GM23248 (cell line): ENCODE measurements at regions not wholly inside any gene's neighbourhood (a gene's known extent, or its start where the extent isn't known, plus 50 kb on each side); places are given as distances from the start of the nearest gene placed in this dataset.

Experiments used
- DNase-seq: peaks from one replicate; pipeline ENCODE4 v3.0.0-alpha.2; 2015
- H2AFZ ChIP-seq: fragments of 200-600 bp; sonication (generic); 2 replicates; pipeline ENCODE4 v1.6.1; 2016; ENCODE audit warnings: antibody characterized with exemption
- H3F3A ChIP-seq: fragments of 200-600 bp; sonication (generic); 2 replicates; pipeline ENCODE4 v1.6.1; 2016; ENCODE audit warnings: mild to moderate bottlenecking, antibody characterized with exemption, mixed run types; ENCODE audit not compliant: insufficient read depth
- H3K27ac ChIP-seq: fragments of 200-600 bp; sonication (generic); 2 replicates; pipeline ENCODE4 v1.5.1; 2016; ENCODE audit warnings: mild to moderate bottlenecking
- H3K27me3 ChIP-seq: fragments of 200-600 bp; sonication (generic); replicated peaks from 2 replicates; pipeline ENCODE4 v1.6.1; 2016; ENCODE audit warnings: mild to moderate bottlenecking; ENCODE audit not compliant: insufficient read depth
- H3K36me3 ChIP-seq: fragments of 200-600 bp; sonication (generic); 2 replicates; pipeline ENCODE4 v1.6.1; 2016; ENCODE audit warnings: low read depth, mild to moderate bottlenecking
- H3K4me1 ChIP-seq: fragments of 200-600 bp; sonication (generic); 2 replicates; pipeline ENCODE4 v1.6.1; 2016; ENCODE audit warnings: mild to moderate bottlenecking; ENCODE audit not compliant: insufficient read depth
- H3K4me2 ChIP-seq: fragments of 200-600 bp; sonication (generic); one replicate; pipeline ENCODE4 v1.6.1; 2016; ENCODE audit warnings: mild to moderate bottlenecking; ENCODE audit not compliant: unreplicated experiment
- H3K4me3 ChIP-seq: fragments of 200-600 bp; sonication (generic); 2 replicates; pipeline ENCODE4 v1.5.1; 2016; ENCODE audit warnings: mild to moderate bottlenecking
- H3K79me2 ChIP-seq: fragments of 200-600 bp; sonication (generic); 2 replicates; pipeline ENCODE4 v1.6.1; 2016; ENCODE audit warnings: mild to moderate bottlenecking; ENCODE audit not compliant: insufficient read depth
- H3K9ac ChIP-seq: fragments of 200-600 bp; sonication (generic); 2 replicates; pipeline ENCODE4 v1.6.1; 2016; ENCODE audit warnings: mild to moderate bottlenecking
- H3K9me2 ChIP-seq: fragments of 200-600 bp; sonication (generic); 2 replicates; pipeline ENCODE4 v1.6.1; 2016; ENCODE audit warnings: mixed run types, mild to moderate bottlenecking, moderate library complexity; ENCODE audit not compliant: insufficient read depth
- H3K9me3 ChIP-seq: fragments of 200-600 bp; sonication (generic); one replicate; pipeline ENCODE4 v1.6.1; 2017; ENCODE audit warnings: low read depth
- H4K20me1 ChIP-seq: fragments of 200-600 bp; sonication (generic); 2 replicates; pipeline ENCODE4 v1.6.0; 2016; ENCODE audit not compliant: insufficient read depth
- EZH2 ChIP-seq: fragments of 200-600 bp; sonication (generic); IDR thresholded peaks from 2 replicates; pipeline ENCODE4 v1.6.1; 2018; ENCODE audit warnings: antibody characterized with exemption, mild to moderate bottlenecking; ENCODE audit not compliant: insufficient read depth, poor library complexity, severe bottlenecking
- EZH2phosphoT487 ChIP-seq: fragments of 200-600 bp; sonication (generic); IDR thresholded peaks from 2 replicates; pipeline ENCODE4 v1.6.1; 2018; ENCODE audit warnings: antibody characterized with exemption, moderate library complexity, mild to moderate bottlenecking, low read depth; ENCODE audit not compliant: insufficient read depth
- WGBS, 2 experiments: methylation state at CpG; one replicate each; pipeline ENCODE4 v1.1.6; 2015 to 2017; ENCODE audit warnings: low lambda C conversion rate in 2 of 2, low coverage in 1 of 2; ENCODE audit errors: missing lambda C conversion rate in 2 of 2; 5-methylcytosine and 5-hydroxymethylcytosine counted together
- in situ Hi-C: fragments of 300-500 bp; cut with MboI; formaldehyde crosslinking; loops from 2 replicates; pipeline ENCODE4 v1.15.0; 2020

DNA sequence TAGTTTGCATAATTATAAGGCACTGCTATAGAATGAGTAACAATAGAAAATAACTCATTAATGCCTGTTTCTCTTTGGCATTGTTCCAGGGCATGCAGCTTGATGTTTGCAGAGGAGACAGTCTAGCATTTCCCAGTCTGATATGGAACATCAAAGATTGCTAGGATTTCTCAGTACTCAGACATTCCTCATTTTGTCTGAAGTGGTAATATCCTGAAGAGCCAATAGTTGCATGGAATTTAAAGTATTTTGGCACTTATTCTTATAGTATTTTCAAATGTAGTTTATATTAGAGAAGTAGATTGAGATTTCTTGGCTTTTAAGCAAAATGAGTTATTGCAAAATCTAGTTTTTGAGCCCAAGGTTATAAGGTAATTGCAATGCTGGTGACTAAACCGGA, 337.3 kb upstream of the E2F7 start:
- no peak overlapping the region for H3K4me3 ChIP-seq
- in situ Hi-C loops, result no loop called here
- 78 to 81% methylated on average over 1 of the region's 1 CpG for WGBS, 2 experiments
- DNase-seq, result peak; percentile 50
- H3K4me1 ChIP-seq, result peaks cover 20% of the 10 kb centered on the region
- H4K20me1 ChIP-seq, result no peaks in the 10 kb centered on the region
- H3K27ac ChIP-seq, result no peak overlapping the region
- TF ChIP-seq EZH2phosphoT487 (no peak), EZH2 (no peak)
- H3F3A ChIP-seq, result peaks cover 13% of the 10 kb centered on the region
- H2AFZ ChIP-seq, result no peak overlapping the region
- H3K9ac ChIP-seq, result no peak overlapping the region
- no peaks in the 10 kb centered on the region for H3K27me3 ChIP-seq
- H3K36me3 ChIP-seq, result no peaks in the 10 kb centered on the region
- H3K79me2 ChIP-seq, result no peaks in the 10 kb centered on the region
- H3K4me2 ChIP-seq, result peak overlapping the region; percentile 8
- no peaks in the 10 kb centered on the region for H3K9me2 ChIP-seq
- no peaks in the 10 kb centered on the region for H3K9me3 ChIP-seq

DNA sequence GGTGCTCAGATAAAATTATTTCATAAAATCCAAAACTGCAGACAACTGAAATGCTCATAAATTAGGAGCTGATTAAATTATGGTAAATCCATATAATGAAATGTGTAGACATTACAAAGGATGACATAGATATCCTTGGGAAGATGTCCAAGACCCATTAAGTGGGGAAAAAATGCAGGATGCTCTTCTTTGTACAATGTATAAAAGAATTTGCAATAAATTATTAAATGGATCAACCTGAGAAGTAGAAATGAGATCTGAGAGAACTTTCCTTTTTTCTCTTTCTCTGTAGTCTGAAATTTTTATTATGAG, 336.4 kb upstream of the E2F7 start:
- TF ChIP-seq EZH2 (no peak), EZH2phosphoT487 (no peak)
- H3K9ac ChIP-seq, result no peak overlapping the region
- no peak overlapping the region for H3K27ac ChIP-seq
- H2AFZ ChIP-seq, result no peak overlapping the region
- H3K9me3 ChIP-seq, result no peaks in the 10 kb centered on the region
- H3K4me2 ChIP-seq, result no peak overlapping the region
- H3K4me1 ChIP-seq, result peaks cover 17% of the 10 kb centered on the region
- no peak for DNase-seq
- H3K79me2 ChIP-seq, result no peaks in the 10 kb centered on the region
- no peak overlapping the region for H3K4me3 ChIP-seq
- no peaks in the 10 kb centered on the region for H4K20me1 ChIP-seq
- in situ Hi-C loops, result no loop called here
- no peaks in the 10 kb centered on the region for H3K36me3 ChIP-seq
- peaks cover 10% of the 10 kb centered on the region; the same call in 1 of the 2 replicates for H3F3A ChIP-seq
- no peaks in the 10 kb centered on the region for H3K9me2 ChIP-seq
- H3K27me3 ChIP-seq, result no peaks in the 10 kb centered on the region

DNA sequence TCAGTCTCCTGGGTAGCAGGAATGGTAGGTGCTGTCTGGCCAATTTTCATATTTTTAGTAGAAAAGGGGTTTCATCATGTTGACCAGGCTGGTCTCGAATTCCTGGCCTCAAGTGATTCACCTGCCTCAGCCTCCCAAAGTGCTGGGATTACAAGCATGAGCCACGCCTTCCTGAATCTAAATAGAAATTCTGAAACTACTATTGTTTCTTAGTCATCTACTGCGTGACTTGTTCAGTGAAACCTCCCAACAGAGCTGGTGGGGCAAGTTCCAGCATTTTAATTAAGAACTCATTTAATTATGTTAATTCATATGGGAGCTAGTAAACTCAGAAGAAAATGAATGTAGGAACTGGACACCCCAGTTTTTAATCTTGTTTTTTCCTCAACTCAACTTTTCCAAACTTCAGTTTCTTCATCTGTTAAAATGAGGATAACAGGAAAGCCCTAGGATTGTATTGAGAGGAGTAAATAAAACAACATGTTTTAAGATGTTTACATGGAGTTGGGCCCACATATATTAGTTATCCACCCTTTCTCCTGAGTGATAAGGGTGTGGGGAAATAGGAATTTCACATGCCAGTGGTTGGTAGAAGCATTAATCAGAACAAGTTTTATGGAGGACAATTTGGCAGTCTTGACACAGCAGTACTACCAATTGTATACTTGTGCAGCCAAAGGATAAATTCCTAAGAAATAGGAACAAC, 335.8 kb upstream of the E2F7 start:
- DNase-seq, result peak; percentile 27
- H4K20me1 ChIP-seq, result no peaks in the 10 kb centered on the region
- H3K4me3 ChIP-seq, result no peak overlapping the region
- H2AFZ ChIP-seq, result no peak overlapping the region
- no peaks in the 10 kb centered on the region for H3K9me2 ChIP-seq
- peaks cover 10% of the 10 kb centered on the region; the same call in 1 of the 2 replicates for H3F3A ChIP-seq
- peaks cover 17% of the 10 kb centered on the region for H3K4me1 ChIP-seq
- H3K79me2 ChIP-seq, result no peaks in the 10 kb centered on the region
- no peak overlapping the region for H3K27ac ChIP-seq
- in situ Hi-C loops, result no loop called here
- H3K9ac ChIP-seq, result no peak overlapping the region
- no peaks in the 10 kb centered on the region for H3K36me3 ChIP-seq
- 71 to 74% methylated on average over 3 of the region's 3 CpGs for WGBS, 2 experiments
- no peaks in the 10 kb centered on the region for H3K9me3 ChIP-seq
- H3K27me3 ChIP-seq, result no peaks in the 10 kb centered on the region
- TF ChIP-seq EZH2 (no peak), EZH2phosphoT487 (no peak)
- H3K4me2 ChIP-seq, result no peak overlapping the region

DNA sequence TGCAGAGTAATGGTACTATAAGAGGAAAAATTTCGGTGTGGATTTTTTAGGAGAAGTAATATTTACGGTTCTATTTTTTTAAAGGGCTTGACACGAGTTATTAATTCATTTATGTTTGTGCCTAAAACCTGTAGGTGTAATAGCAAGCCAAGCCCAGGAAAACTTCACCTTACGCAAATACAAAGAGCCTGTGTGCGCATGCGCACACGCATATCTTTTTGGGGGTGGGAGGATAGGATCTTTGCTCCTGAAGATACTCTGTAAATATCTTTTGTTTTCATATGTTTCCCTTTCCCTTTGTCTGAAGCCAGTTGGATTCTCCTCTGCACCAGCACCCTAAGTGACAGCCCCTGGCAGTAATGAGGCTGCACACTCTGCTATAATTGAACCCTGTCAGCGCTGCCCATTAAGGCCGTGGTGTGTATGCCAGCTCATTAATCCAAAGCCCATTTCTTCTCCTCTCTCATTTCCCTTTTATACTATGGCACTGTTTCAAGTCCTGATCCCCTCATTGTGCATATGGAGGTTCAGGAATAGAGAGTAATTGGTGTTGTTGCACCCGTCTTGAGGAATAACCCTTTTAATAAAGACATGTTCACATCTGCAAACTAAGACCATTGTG, 327.2 kb upstream of the E2F7 start:
- Histone ChIP-seq H3K27me3 (no peaks in the 10 kb centered on the region), H3K4me1 (peaks cover 10% of the 10 kb centered on the region; the same call in 1 of the 2 replicates), H4K20me1 (no peaks in the 10 kb centered on the region), H3F3A (0 out of 2 replicates have a peak, but pooled peaks cover 5% of the 10 kb centered on the region), H3K9ac (no peak overlapping the region), H3K4me2 (no peak overlapping the region), H3K79me2 (no peaks in the 10 kb centered on the region), H3K36me3 (no peaks in the 10 kb centered on the region), H3K27ac (no peak overlapping the region), H2AFZ (no peak overlapping the region), H3K9me3 (no peaks in the 10 kb centered on the region), H3K9me2 (no peaks in the 10 kb centered on the region), H3K4me3 (no peak overlapping the region)
- TF ChIP-seq EZH2phosphoT487 (no peak), EZH2 (no peak)
- DNase-seq, result no peak
- WGBS, 2 experiments, result 81 to 86% methylated on average over 10 of the region's 10 CpGs
- in situ Hi-C loops, result no loop called here
